Body of pancreas (tissue), 4 donors: ENCODE measurements at regions not wholly inside any gene's neighbourhood (a gene's known extent, or its start where the extent isn't known, plus 50 kb on each side); places are given as distances from the start of the nearest gene placed in this dataset.
"Not testable (repeated sequence)": the region's sequence is repeated elsewhere in the genome, so short reads cannot be mapped to it uniquely, and the experiment has no call there.

ENCODE experiments used
- CTCF ChIP-seq, 7 experiments: fragments of 450-650 bp in 4 of 7; fragments of 200-600 bp in 3 of 7; sonication (generic) in 3 of 7; IDR thresholded peaks; one replicate each; pipeline ENCODE4 v1.5.1; 2016 to 2019; ENCODE audit warnings: antibody characterized with exemption in 7 of 7
- POLR2A ChIP-seq, 3 donors: fragments of 450-650 bp; IDR thresholded peaks; one replicate each; pipeline ENCODE4 v1.6.1; 2016; ENCODE audit warnings: antibody characterized with exemption in 3 of 3, mild to moderate bottlenecking in 2 of 3

- TF ChIP-seq CTCF, POLR2A (IDR thresholded peaks at IDR 0.05): not testable (repeated sequence)
These were observed 53.3 kb upstream of the NID2 start for GRCh38 chr14:52122163-52122562.
